ENCODE measurements at regions not wholly inside any gene's neighbourhood (a gene's known extent, or its start where the extent isn't known, plus 50 kb on each side); places are given as distances from the start of the nearest gene placed in this dataset.

- Mint-ChIP-seq H3K27ac (no peak overlapping the region), H3K4me3 (no peak overlapping the region), H3K36me3 (ENCODE audit: low read depth) (no peaks in the 10 kb centered on the region), H3K4me1 (peaks cover 21% of the 10 kb centered on the region), H3K27me3 (ENCODE audit: insufficient read depth, low read depth, poor library complexity) (no peaks in the 10 kb centered on the region), H3K9me3 (no peaks in the 10 kb centered on the region)
- no peak overlapping the region for H3K4me3 ChIP-seq
- TF ChIP-seq ZNF331 (CRISPR knock-in tag; IDR thresholded peaks at IDR 0.05; ENCODE audit: low read depth) (no peak), POLR2AphosphoS5 (IDR thresholded peaks at IDR 0.05; ENCODE audit: low read depth) (no peak), ZNF462 (CRISPR knock-in tag; IDR thresholded peaks at IDR 0.05) (no peak), ZNF114 (CRISPR knock-in tag; IDR thresholded peaks at IDR 0.05) (no peak), STAT1 (IDR thresholded peaks at IDR 0.05; ENCODE audit: unreplicated experiment) (no peak), EZH2phosphoT487 (IDR thresholded peaks at IDR 0.05; ENCODE audit: unreplicated experiment) (no peak), EZH2 (IDR thresholded peaks at IDR 0.05; ENCODE audit: low read depth, unreplicated experiment) (no peak), REST (IDR thresholded peaks at IDR 0.05; ENCODE audit: unreplicated experiment) (no peak), JUNB (IDR thresholded peaks at IDR 0.05; ENCODE audit: unreplicated experiment) (no peak), CREB1 (CRISPR knock-in tag; IDR thresholded peaks at IDR 0.05; ENCODE audit: low read depth) (no peak), ETS1 (IDR thresholded peaks at IDR 0.05) (no peak), CTCF (conservative IDR thresholded peaks at IDR 0.05; ENCODE audit: low read depth in 2 of 2) (no peak), NANOG (IDR thresholded peaks at IDR 0.05; ENCODE audit: borderline replicate concordance) (no peak)
- ATAC-seq (no peak), DNase-seq (ENCODE audit: low spot score) (peak; percentile 5)
- no peaks in the 10 kb centered on the region for H3K79me2 ChIP-seq (replicated peaks; ENCODE audit: insufficient read depth)
- H4K20me1 ChIP-seq (replicated peaks; ENCODE audit: insufficient read depth) = no peaks in the 10 kb centered on the region
- H3F3A ChIP-seq (replicated peaks; ENCODE audit: low read depth) = no peaks in the 10 kb centered on the region
- H3K27me3 ChIP-seq (ENCODE audit: insufficient read depth) = no peaks in the 10 kb centered on the region
- peaks cover 13% of the 10 kb centered on the region; the same call in 1 of the 2 replicates for H3K4me1 ChIP-seq (ENCODE audit: insufficient read depth)
- H3K27ac ChIP-seq (ENCODE audit: low read depth) = no peak overlapping the region
- no peaks in the 10 kb centered on the region for H3K9me2 ChIP-seq (ENCODE audit: insufficient read depth)
- peak overlapping the region; percentile 87 for H2AFZ ChIP-seq
- H3K36me3 ChIP-seq (ENCODE audit: insufficient read depth) = no peaks in the 10 kb centered on the region
- no peak overlapping the region for H3K4me2 ChIP-seq
These were observed 924.4 kb downstream of the IGSF11 start for GRCh38 chr3:118110211-118110610.

All from GM23338 (cell line).